Right cardiac atrium (tissue), 5 donors: ENCODE measurements at regions not wholly inside any gene's neighbourhood (a gene's known extent, or its start where the extent isn't known, plus 50 kb on each side); places are given as distances from the start of the nearest gene placed in this dataset.

Source experiments
- ATAC-seq, 2 donors: fragments of 200-7000 bp; cut with Tn5 transposase; one replicate each; pipeline versions ENCODE4 v1.8.0 to v1.9.1; 2020; ENCODE audit warnings: moderate library complexity in 2 of 2, mild to moderate bottlenecking in 1 of 2
- DNase-seq, 3 donors: peaks; one replicate each; pipeline ENCODE4 v3.0.0-alpha.2; 2020
- H3K27ac ChIP-seq: one replicate; pipeline ENCODE4 v1.5.1; 2013; ENCODE audit warnings: mild to moderate bottlenecking, low read length, control low read depth, moderate library complexity
- H3K27me3 ChIP-seq: one replicate; pipeline ENCODE4 v1.6.1; 2013; ENCODE audit not compliant: control insufficient read depth, insufficient read depth
- H3K4me1 ChIP-seq: one replicate; pipeline ENCODE4 v1.6.1; 2013; ENCODE audit warnings: low read length; ENCODE audit not compliant: control insufficient read depth, insufficient read depth
- H3K4me3 ChIP-seq: one replicate; pipeline ENCODE4 v1.5.1; 2013; ENCODE audit warnings: low read length, control low read depth
- H3K9me3 ChIP-seq: one replicate; pipeline ENCODE4 v1.6.1; 2013; ENCODE audit warnings: low read length; ENCODE audit not compliant: control insufficient read depth
- WGBS: extraction: QIAGEN DNeasy Blood & Tissue Kit; methylation state at CpG from one replicate; pipeline ENCODE4 v1.1.7; 2013; 5-methylcytosine and 5-hydroxymethylcytosine counted together
- intact Hi-C, 4 donors: fragments of 100-400 bp; cut with DNase I; formaldehyde crosslinking; loops; one replicate each; pipeline versions ENCODE4 v1.11.0 to v1.14.0; 2022 to 2023
- donor health status: healthy with polysubstance abuse.
- donor health status: DM: no; HTN: yes; CAD: no.
- donor health status: DM: no; HTN: no; CAD: no.
- donor health status: DM: no; HTN: yes; CAD: no; lungs with severe emphysema.
- donor health status: DM: yes; HTN: yes; CAD: no.

DNA sequence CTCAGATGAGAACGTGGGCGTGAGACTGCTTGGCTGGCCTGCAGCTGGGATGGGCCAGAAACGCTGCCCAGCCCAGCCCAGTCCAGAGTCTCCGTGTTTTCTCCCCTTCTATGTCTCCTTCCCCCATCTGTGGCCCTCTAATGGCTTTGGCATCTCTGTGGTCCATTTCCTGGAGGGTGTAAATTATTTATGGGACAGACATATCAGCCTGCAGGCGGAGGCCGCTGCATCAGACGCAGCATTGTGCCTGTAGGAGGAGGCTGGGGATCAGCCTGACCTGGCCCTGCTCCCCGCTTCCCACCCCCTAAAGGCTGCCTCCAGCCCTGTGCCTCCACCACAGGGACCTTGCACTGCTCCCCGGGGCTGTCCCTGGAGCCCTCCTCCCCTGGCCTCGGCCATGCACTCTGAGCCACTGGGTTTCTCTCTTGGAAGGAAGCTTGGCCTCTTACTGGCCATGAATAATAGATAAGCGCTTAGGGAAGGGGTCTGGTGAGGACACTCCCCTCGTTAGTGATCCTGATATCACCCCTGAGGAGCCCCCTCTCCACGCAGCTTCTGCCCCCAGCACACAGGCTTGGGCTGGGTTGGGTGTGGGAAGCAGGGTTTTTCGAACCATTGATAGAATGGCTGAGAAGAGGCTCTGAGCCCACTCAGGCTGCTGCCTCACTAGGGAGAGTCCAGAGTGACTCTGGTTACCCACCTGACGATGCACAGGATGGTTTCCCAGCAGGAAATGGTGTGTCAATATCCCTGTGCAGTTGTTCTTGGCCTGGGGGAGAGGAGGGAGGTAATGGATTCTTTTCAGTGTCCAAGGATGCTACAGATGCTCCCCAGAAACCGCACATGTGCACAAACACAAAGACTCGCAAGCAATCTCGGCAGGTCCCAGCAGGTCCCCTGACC is 185.5 kb downstream of the MYCN start:
- WGBS = 70% methylated on average over 18 of the region's 18 CpGs

DNA sequence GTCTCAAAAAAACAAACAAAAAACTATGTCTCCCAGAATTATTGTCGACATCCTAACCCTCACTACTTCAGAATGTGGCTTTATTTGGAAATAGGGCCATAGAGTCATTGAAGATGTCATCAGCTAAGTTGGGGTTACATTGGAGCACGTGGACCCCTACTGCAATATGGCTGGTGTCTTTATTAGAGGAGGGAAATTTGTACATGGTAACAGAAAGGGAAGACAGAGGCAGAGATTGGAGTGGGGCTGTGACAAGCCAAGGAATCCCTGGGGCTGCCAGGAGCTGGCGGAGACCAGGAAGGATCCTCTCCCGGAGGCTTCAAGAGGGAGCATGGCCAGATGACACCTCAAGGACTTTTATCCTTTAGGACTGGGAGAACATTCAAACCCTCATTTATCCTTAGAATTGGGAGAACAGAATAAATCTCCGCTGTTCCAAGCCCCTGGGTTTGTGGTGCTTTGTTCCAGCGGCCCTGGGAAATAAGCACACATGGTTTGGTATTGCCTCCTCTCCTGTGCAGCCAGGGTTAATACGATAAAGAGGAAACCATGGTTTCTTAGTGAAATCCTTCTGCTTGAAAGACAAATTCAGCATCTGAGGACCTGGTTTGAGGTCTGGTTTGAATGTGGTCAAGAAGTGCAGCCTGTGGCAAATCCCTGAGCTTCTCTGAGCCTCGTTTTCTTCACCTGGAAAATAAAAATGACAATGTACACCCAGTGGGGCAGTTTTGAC is 184.7 kb downstream of the MYCN start:
- Histone ChIP-seq H3K4me3 (no peak overlapping the region), H3K9me3 (no peaks in the 10 kb centered on the region), H3K27me3 (no peaks in the 10 kb centered on the region), H3K27ac (no peak overlapping the region), H3K4me1 (no peaks in the 10 kb centered on the region)
- DNase-seq = no peak
- 80% methylated on average over 8 of the region's 8 CpGs for WGBS
- intact Hi-C loops = no loop called here
- ATAC-seq = no peak

More for the DNA sequence above, 185.5 kb downstream of the MYCN start:
- H3K9me3 ChIP-seq = no peaks in the 10 kb centered on the region
- H3K27me3 ChIP-seq = no peaks in the 10 kb centered on the region
- DNase-seq (no peak), ATAC-seq (peak in 1 of 2 donors; percentile 13)
- H3K27ac ChIP-seq = no peak overlapping the region
- intact Hi-C loops = no loop called here
- H3K4me3 ChIP-seq = no peak overlapping the region
- no peaks in the 10 kb centered on the region for H3K4me1 ChIP-seq

- 75% methylated on average over 10 of the region's 10 CpGs for WGBS
- Histone ChIP-seq H3K9me3 (no peaks in the 10 kb centered on the region), H3K27ac (no peak overlapping the region), H3K4me1 (no peaks in the 10 kb centered on the region), H3K27me3 (no peaks in the 10 kb centered on the region), H3K4me3 (no peak overlapping the region)
- DNase-seq (no peak), ATAC-seq (no peak)
- intact Hi-C loops = no loop called here
Measured at GRCh38 chr2:16123856-16124780, 183.8 kb downstream of the MYCN start.

- H3K4me3 ChIP-seq = no peak overlapping the region
- no peak overlapping the region for H3K27ac ChIP-seq
- H3K9me3 ChIP-seq = no peaks in the 10 kb centered on the region
- H3K27me3 ChIP-seq = no peaks in the 10 kb centered on the region
- no peak for DNase-seq
- WGBS = 43% methylated on average over 8 of the region's 8 CpGs
- intact Hi-C loops = no loop called here
- no peaks in the 10 kb centered on the region for H3K4me1 ChIP-seq
- ATAC-seq = no peak
Measured at GRCh38 chr2:16123421-16123820, 183.1 kb downstream of the MYCN start.

DNA sequence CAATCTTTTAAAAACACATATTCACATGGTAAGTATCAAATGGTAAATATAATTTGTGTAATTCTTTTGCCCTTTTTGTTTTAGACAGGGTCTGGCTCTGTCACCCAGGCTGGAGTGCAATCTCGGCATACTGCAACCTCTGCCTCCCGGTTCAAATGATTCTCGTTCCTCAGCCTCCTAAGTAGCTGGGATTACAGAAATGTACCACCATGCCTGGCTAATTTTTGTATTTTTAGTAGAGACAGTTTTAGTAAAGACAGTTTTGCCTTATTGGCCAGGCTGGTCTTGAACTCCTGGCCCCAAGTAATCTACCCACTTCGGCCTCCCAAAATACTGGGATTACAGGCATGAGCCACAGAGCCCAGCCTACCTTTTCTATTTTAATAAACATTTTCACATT is 182.2 kb downstream of the MYCN start:
- Histone ChIP-seq H3K9me3 (no peaks in the 10 kb centered on the region), H3K4me1 (no peaks in the 10 kb centered on the region), H3K4me3 (no peak overlapping the region), H3K27me3 (no peaks in the 10 kb centered on the region), H3K27ac (no peak overlapping the region)
- WGBS = 95% methylated on average over 4 of the region's 4 CpGs
- DNase-seq = no peak
- intact Hi-C loops = no loop called here
- ATAC-seq = no peak

DNA sequence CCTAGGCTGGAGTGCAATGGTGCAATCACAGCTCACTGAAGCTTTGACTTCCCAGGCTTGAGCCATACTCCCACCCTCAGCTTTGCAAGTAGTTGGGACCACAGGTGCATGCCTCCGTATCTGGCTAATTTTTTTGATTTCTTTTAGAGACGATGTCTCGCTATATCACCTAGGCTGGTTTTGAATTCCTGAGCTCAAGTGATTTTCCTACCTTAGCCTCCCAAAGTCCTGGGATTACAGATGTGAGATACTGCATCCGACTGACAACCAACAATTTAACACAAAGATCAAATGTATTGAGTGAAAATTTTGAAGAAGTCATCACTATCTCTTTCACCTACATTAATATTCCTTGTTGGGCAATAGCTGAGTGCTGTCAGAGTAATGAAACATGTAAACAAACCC is 181.6 kb downstream of the MYCN start:
- Histone ChIP-seq H3K27ac (no peak overlapping the region), H3K27me3 (no peaks in the 10 kb centered on the region), H3K4me3 (no peak overlapping the region), H3K4me1 (no peaks in the 10 kb centered on the region), H3K9me3 (no peaks in the 10 kb centered on the region)
- no peak for ATAC-seq
- WGBS = 89% methylated on average over 4 of the region's 4 CpGs
- DNase-seq = no peak
- intact Hi-C loops = no loop called here

DNA sequence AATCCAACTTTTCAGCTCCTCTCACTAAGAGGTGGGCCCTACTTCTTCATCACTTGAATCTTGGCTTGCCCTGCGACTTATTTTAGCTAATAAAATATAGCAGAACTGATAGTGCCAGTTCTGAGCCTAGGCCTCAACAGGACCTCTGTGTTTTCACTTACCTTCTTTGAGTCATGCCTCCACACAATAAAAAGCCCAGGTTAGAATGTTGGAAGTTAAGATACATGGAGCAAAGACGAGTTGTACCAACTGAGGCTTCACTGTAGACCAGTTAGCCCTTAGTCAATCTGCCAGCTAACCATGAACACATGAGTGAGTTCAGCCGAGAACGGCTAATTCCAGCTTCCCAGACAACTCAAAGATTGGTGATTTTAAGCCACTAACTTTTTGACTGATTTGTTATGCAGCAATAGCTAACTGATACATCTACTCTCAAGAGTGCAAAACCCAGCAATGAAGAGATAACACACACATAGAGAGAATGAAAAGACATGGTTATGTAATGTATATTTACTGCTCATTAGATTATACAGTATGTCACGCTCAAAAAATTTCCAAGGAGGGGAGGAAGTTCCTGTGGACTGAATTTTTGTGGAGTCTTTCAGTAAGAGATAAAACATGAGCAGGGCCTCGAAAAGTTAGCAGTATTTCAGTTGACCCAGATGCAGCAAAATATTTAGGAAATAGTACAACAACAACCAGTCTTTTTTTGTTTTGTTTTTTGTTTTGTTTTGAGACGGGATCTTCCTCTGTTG is 181.1 kb downstream of the MYCN start:
- no peak for ATAC-seq
- no peak overlapping the region for H3K4me3 ChIP-seq
- intact Hi-C loops = no loop called here
- no peak overlapping the region for H3K27ac ChIP-seq
- H3K9me3 ChIP-seq = no peaks in the 10 kb centered on the region
- 86% methylated on average over 7 of the region's 7 CpGs for WGBS
- H3K27me3 ChIP-seq = no peaks in the 10 kb centered on the region
- DNase-seq = no peak
- no peaks in the 10 kb centered on the region for H3K4me1 ChIP-seq

DNA sequence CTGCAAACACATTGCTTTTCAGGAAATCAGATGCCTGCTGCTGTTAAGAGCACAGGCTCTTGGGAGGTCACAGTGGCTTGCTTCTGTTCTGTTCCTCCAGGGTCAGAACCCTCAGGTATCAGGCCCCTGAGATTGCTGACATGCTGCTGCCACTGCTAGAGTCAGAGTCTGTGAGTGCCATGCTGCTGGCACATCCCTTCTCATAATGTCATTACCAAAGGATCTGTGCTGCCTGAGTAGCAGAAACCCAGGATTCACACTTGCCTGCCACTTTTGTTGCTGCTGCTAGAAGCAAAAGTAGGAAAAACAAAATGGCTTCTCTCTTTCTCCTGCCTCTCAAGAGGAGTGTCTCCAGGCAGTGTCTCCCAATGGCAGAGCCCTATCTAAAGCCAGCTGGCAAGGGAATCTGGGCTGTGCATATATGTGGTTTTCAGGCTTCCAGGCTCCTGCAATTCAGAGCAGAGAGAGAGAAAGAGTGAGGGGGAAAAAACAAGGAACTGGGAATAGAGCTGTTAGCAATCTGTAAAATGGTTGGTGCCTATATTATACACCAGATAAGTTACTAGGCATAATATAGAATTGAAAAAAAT is 180.3 kb downstream of the MYCN start:
- no peaks in the 10 kb centered on the region for H3K9me3 ChIP-seq
- DNase-seq = no peak
- no peaks in the 10 kb centered on the region for H3K27me3 ChIP-seq
- H3K4me3 ChIP-seq = no peak overlapping the region
- H3K27ac ChIP-seq = no peak overlapping the region
- intact Hi-C loops = no loop called here
- H3K4me1 ChIP-seq = no peaks in the 10 kb centered on the region
- no peak for ATAC-seq

GRCh38 chr2:16119741-16120140 is 179.4 kb downstream of the MYCN start:
- no peaks in the 10 kb centered on the region for H3K27me3 ChIP-seq
- H3K9me3 ChIP-seq = no peaks in the 10 kb centered on the region
- DNase-seq (no peak), ATAC-seq (no peak)
- no peaks in the 10 kb centered on the region for H3K4me1 ChIP-seq
- H3K4me3 ChIP-seq = no peak overlapping the region
- intact Hi-C loops = no loop called here
- H3K27ac ChIP-seq = no peak overlapping the region
- 96% methylated on average over 3 of the region's 3 CpGs for WGBS
